Right cardiac atrium (tissue), 5 donors: ENCODE measurements at regions not wholly inside any gene's neighbourhood (a gene's known extent, or its start where the extent isn't known, plus 50 kb on each side); places are given as distances from the start of the nearest gene placed in this dataset.
A peak's percentile ranks its signal among the peaks of the same experiment; 100 is the strongest.

Source experiments
- ATAC-seq, 2 donors: fragments of 200-7000 bp; cut with Tn5 transposase; one replicate each; pipeline versions ENCODE4 v1.8.0 to v1.9.1; 2020; ENCODE audit warnings: moderate library complexity in 2 of 2, mild to moderate bottlenecking in 1 of 2
- DNase-seq, 3 donors: peaks; one replicate each; pipeline ENCODE4 v3.0.0-alpha.2; 2020
- H3K27ac ChIP-seq: one replicate; pipeline ENCODE4 v1.5.1; 2013; ENCODE audit warnings: mild to moderate bottlenecking, low read length, control low read depth, moderate library complexity
- H3K27me3 ChIP-seq: one replicate; pipeline ENCODE4 v1.6.1; 2013; ENCODE audit not compliant: control insufficient read depth, insufficient read depth
- H3K4me1 ChIP-seq: one replicate; pipeline ENCODE4 v1.6.1; 2013; ENCODE audit warnings: low read length; ENCODE audit not compliant: control insufficient read depth, insufficient read depth
- H3K4me3 ChIP-seq: one replicate; pipeline ENCODE4 v1.5.1; 2013; ENCODE audit warnings: low read length, control low read depth
- H3K9me3 ChIP-seq: one replicate; pipeline ENCODE4 v1.6.1; 2013; ENCODE audit warnings: low read length; ENCODE audit not compliant: control insufficient read depth
- WGBS: extraction: QIAGEN DNeasy Blood & Tissue Kit; methylation state at CpG from one replicate; pipeline ENCODE4 v1.1.7; 2013; 5-methylcytosine and 5-hydroxymethylcytosine counted together
- intact Hi-C, 4 donors: fragments of 100-400 bp; cut with DNase I; formaldehyde crosslinking; loops; one replicate each; pipeline versions ENCODE4 v1.11.0 to v1.14.0; 2022 to 2023
- donor health status: healthy with polysubstance abuse.
- donor health status: DM: no; HTN: yes; CAD: no.
- donor health status: DM: no; HTN: no; CAD: no.
- donor health status: DM: no; HTN: yes; CAD: no; lungs with severe emphysema.
- donor health status: DM: yes; HTN: yes; CAD: no.

GRCh38 chr2:128435576-128436478 lies 117.2 kb upstream of the HS6ST1 start:
- H3K9me3 ChIP-seq: no peaks in the 10 kb centered on the region
- H3K27me3 ChIP-seq: no peaks in the 10 kb centered on the region
- intact Hi-C loops: no loop called here
- no peak overlapping the region for H3K4me3 ChIP-seq
- ATAC-seq: no peak
- no peak for DNase-seq
- no peaks in the 10 kb centered on the region for H3K4me1 ChIP-seq
- 88% methylated on average over 18 of the region's 18 CpGs for WGBS
- H3K27ac ChIP-seq: no peak overlapping the region

GRCh38 chr2:128436479-128437203 lies 118.0 kb upstream of the HS6ST1 start:
- 90% methylated on average over 12 of the region's 12 CpGs for WGBS
- H3K9me3 ChIP-seq: no peaks in the 10 kb centered on the region
- H3K4me1 ChIP-seq: no peaks in the 10 kb centered on the region
- intact Hi-C loops: no loop called here
- no peaks in the 10 kb centered on the region for H3K27me3 ChIP-seq
- ATAC-seq (no peak), DNase-seq (no peak)
- no peak overlapping the region for H3K27ac ChIP-seq
- H3K4me3 ChIP-seq: no peak overlapping the region

GRCh38 chr2:128437204-128437565 lies 118.5 kb upstream of the HS6ST1 start:
- ATAC-seq: no peak
- DNase-seq: peak in 1 of 3 donors; percentile 36
- intact Hi-C loops: no loop called here
- no peaks in the 10 kb centered on the region for H3K9me3 ChIP-seq
- H3K4me3 ChIP-seq: no peak overlapping the region
- no peak overlapping the region for H3K27ac ChIP-seq
- H3K27me3 ChIP-seq: no peaks in the 10 kb centered on the region
- H3K4me1 ChIP-seq: no peaks in the 10 kb centered on the region
- 75% methylated on average over 9 of the region's 9 CpGs for WGBS

DNA sequence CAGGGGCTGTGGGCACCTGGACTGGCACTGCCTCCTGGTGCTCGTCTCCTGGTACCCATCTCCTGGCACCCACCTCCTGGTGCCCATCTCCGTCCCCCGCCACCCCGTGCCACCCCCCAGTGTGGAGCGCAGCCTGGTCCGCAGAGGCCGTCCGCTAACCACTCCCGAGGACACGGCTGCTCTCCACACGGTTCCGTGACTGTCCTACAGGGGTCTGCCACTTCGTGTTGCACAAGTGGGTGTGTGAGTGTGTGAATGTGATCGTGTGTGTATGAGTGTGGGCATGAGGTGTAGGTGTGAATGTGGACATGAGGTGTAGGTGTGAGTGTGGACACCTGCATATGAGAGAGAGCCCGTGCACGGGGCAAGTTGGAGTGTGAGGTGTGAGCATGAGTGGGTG lies 119.4 kb upstream of the HS6ST1 start:
- WGBS: 93% methylated on average over 16 of the region's 16 CpGs
- no peaks in the 10 kb centered on the region for H3K9me3 ChIP-seq
- no peak overlapping the region for H3K27ac ChIP-seq
- ATAC-seq (no peak), DNase-seq (no peak)
- no peak overlapping the region for H3K4me3 ChIP-seq
- no peaks in the 10 kb centered on the region for H3K27me3 ChIP-seq
- no peaks in the 10 kb centered on the region for H3K4me1 ChIP-seq
- intact Hi-C loops: no loop called here

- H3K4me1 ChIP-seq: no peaks in the 10 kb centered on the region
- no peak for DNase-seq
- H3K27me3 ChIP-seq: no peaks in the 10 kb centered on the region
- no peak overlapping the region for H3K4me3 ChIP-seq
- intact Hi-C loops: no loop called here
- 90% methylated on average over 14 of the region's 14 CpGs for WGBS
- no peaks in the 10 kb centered on the region for H3K9me3 ChIP-seq
- no peak for ATAC-seq
- H3K27ac ChIP-seq: no peak overlapping the region
Observed at GRCh38 chr2:128438586-128438985, 119.9 kb upstream of the HS6ST1 start.

GRCh38 chr2:128439031-128439790 lies 120.5 kb upstream of the HS6ST1 start:
- WGBS: 80% methylated on average over 12 of the region's 12 CpGs
- no peak overlapping the region for H3K27ac ChIP-seq
- H3K4me1 ChIP-seq: no peaks in the 10 kb centered on the region
- H3K27me3 ChIP-seq: no peaks in the 10 kb centered on the region
- ATAC-seq: no peak
- H3K4me3 ChIP-seq: no peak overlapping the region
- H3K9me3 ChIP-seq: no peaks in the 10 kb centered on the region
- no peak for DNase-seq
- intact Hi-C loops: no loop called here

DNA sequence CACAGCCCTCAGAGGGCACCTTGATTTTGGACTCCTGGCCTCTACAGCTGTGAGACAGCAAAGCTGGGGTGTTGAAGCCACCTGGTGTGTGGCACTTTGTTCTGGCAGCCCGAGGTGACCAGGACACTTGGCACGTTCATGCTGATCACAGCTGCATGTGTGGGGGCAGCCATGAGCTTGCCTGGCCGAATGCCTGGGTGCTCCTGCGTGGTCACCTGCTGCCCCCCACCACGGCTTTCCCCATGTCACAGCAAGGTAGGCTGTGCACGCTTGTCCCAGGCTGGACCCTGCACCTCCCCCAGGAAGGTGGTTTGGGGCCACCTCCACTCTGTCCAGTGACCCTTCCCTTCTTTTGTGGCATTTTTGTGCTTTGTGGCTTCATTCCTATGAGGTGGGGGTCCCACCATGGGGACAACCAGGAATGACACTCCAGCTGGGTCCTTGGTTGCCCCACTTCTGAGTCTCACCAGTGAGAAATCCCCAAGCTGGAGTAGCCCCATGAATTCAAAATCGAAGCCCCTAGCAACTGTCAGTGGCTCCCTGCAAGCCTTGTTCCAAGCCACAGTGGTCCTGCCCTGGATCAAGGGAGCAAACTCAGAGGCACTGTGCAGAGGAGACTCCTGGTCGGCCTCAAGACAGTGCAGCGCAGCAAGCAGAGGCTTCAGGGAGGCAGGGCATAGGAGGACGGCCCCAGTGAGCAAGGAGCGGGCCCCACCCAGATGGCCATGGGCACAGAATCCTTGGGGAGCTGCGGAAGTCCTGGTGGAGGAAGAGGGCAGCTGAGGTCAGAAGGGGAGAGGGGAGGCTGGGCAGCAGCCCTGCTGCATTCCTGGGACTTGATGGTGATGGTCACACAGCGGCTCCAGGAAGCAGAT lies 121.4 kb upstream of the HS6ST1 start:
- intact Hi-C loops: no loop called here
- DNase-seq: peak in 2 of 3 donors; percentile 57 to 65
- no peaks in the 10 kb centered on the region for H3K9me3 ChIP-seq

DNA sequence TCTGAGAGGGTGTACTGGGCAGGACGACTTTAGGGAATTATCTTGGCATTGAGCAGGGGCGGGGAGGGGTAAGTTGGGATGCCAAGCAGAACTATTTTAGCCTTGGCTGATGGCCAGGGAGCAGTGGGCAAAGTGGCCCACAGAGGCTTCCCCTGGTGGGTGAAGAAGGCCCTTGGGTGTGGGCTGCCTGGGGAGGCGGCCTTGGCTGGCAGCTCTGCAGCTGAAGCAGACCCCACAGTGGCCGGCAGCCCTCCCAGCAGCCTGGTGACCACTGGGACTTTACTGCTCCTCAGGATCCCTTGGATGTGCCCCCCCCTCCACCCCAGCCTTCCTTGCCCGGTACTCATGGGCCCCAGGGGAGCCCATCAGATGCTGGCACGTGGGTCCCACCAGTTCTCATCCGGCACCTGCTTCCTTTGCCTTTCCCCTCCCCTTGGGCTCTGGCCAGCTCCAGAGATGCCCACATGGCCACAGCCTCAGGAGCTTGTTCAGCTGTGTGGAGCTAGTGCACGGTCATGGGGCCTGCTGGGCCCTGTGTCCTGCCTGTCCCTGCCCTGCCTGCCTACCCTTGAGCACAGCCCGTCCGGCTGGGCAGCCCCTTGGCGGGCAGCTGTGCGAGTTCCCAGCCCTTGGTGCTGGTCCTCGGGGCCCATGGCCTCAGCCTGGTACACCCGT lies 122.1 kb upstream of the HS6ST1 start:
- Histone ChIP-seq H3K4me3 (no peak overlapping the region), H3K4me1 (no peaks in the 10 kb centered on the region), H3K27me3 (no peaks in the 10 kb centered on the region), H3K27ac (no peak overlapping the region), H3K9me3 (no peaks in the 10 kb centered on the region)
- 74% methylated on average over 14 of the region's 14 CpGs for WGBS
- intact Hi-C loops: no loop called here
- ATAC-seq (peak; percentile 30 to 36), DNase-seq (peak in 2 of 3 donors; percentile 58 to 60)

More for the DNA sequence above, 121.4 kb upstream of the HS6ST1 start:
- 67% methylated on average over 13 of the region's 13 CpGs for WGBS
- no peaks in the 10 kb centered on the region for H3K27me3 ChIP-seq
- no peak for ATAC-seq
- no peak overlapping the region for H3K27ac ChIP-seq
- H3K4me1 ChIP-seq: no peaks in the 10 kb centered on the region
- H3K4me3 ChIP-seq: no peak overlapping the region

- ATAC-seq: peak in 1 of 2 donors; percentile 8
- intact Hi-C loops: no loop called here
- no peak overlapping the region for H3K27ac ChIP-seq
Observed at GRCh38 chr2:128441341-128442052, 122.8 kb upstream of the HS6ST1 start.

More at GRCh38 chr2:128441341-128442052, 122.8 kb upstream of the HS6ST1 start:
- DNase-seq: peak in 1 of 3 donors; percentile 53
- no peaks in the 10 kb centered on the region for H3K4me1 ChIP-seq
- H3K4me3 ChIP-seq: no peak overlapping the region
- 94% methylated on average over 18 of the region's 18 CpGs for WGBS
- no peaks in the 10 kb centered on the region for H3K9me3 ChIP-seq
- H3K27me3 ChIP-seq: no peaks in the 10 kb centered on the region
